CD4-positive, alpha-beta T cell treated with Interleukin-21 for 1 hour (primary cell): ENCODE measurements at regions not wholly inside any gene's neighbourhood (a gene's known extent, or its start where the extent isn't known, plus 50 kb on each side); places are given as distances from the start of the nearest gene placed in this dataset.
A peak's percentile ranks its signal among the peaks of the same experiment; 100 is the strongest.

Source experiments
- DNase-seq: peaks from one replicate; pipeline ENCODE4 v3.0.0-alpha.2; 2020

DNA sequence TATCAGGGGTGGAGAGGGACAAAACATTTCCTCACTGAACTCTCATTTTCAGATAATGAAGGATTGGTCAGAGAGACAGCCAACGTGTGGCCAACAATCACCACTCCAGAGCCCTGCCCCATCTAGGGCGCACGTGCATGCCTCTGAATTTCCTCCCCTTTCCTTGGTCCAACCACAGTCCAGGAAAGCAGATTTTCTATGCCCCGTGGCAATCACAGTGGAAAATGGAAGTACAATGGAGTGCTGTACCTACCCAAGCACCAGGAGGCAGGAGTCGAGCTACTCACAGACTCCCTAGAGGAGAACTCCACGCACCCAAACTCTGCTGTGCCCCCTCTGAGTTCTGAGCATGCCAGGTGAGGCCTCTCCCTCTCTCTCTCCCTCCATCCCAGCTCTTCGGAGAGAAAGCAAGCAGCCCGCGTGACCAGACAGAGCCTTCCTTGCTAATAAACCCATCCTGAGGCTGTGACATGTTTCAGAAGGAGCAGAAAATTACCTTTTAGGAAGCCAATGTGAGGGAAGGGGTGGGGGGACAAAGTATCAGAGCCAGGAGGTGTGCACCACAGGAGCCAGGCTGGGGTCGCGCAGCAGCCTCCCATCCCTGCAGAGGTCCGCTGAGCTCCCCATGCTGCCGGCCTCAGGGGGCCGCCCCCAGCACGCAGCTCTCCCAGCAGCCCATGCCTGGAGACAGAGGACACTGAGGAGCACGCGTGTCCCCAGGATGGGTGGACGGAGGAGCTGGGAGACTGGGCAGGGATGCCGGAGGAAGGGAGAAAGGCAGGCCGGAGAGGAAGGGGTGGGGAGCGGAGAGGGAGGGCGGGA lies 73.4 kb downstream of the PITPNM2 start:
- DNase-seq, result no peak

- DNase-seq, result peak; percentile 55
Measured at GRCh38 chr12:123076604-123077297, 74.1 kb downstream of the PITPNM2 start.

GRCh38 chr12:123075646-123076171 lies 75.2 kb downstream of the PITPNM2 start:
- DNase-seq, result peak; percentile 78

DNA sequence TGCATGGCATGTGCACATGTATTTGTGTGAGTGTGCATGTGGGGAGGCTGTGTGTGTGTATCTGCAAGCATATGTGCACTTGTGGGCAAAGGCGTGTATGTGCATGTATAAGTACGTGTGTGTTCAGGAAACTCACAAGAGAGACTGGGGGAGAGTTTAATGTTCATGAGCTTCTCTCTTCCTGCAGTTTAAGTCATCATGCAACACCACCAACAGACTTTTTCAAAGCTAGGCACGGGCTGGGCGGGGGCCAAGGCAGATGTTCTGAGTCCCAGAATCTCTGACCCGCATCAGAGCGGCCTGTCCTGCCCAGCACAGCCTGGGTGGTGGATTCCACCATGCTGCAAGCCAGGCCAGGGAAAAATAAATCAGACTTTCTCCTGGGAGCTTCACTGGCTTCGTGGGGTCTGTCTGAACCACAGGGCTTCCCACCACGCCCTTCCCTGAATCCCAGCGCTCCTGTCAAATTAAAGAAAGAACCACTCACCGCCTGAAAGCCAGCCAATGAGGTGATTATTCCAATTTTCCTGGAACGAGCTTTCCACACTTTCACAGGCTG lies 75.7 kb downstream of the PITPNM2 start:
- DNase-seq, result no peak

GRCh38 chr12:123073962-123074801 lies 76.7 kb downstream of the PITPNM2 start:
- no peak for DNase-seq

GRCh38 chr12:123073292-123073691 lies 77.6 kb downstream of the PITPNM2 start:
- DNase-seq, result no peak

DNA sequence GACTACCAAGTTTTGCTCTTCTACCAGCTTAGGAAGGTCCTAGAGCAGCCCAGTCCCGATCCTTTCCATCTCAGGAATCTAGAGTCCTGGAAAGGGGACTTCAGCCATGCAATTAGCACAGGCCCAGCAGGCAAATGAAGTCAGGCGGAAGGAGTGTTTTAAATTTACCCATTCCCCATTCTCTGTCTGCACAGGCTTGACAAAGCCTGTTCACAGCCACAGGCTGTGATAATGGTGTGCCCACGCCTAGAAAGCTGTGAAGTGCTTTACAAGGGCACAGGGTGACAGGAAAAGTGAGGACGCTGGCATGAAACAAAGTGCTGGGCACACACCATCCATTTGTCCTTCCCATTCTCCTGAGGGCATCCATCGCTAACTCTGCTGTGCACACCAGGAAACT lies 79.0 kb downstream of the PITPNM2 start:
- no peak for DNase-seq

DNA sequence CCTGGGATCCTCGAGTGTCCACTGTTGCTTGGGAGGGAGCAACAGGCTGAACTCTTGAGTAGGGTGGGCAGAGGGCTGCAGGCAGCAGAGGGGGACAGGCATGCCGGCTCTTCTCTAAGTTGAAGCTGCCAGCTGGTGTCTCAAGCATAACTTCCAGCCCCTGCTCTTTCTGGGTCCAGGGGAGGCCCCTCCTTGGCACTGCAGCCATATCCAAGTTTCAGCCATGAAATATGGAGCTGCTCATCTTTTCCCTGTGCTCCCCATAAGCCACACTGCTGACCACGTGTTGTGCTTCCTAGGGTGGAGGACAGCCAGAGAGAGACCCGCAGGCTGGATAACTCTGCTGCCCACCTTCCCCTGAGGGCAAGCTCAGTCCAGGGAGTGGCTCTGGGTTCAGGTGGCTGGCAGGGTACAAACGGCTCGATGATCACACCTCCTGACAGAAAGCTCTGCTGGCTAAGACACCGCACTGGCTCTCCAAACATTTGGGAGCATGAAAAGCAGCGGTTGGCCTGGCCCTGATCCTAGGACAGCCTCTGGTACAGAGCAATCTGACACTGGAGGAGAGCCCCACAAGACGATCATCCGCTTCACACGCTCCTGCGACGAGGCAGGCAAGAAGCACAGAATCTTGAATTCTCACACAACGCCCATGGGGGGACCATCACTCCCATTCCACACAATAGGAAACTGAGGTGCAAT lies 79.6 kb downstream of the PITPNM2 start:
- no peak for DNase-seq

- no peak for DNase-seq
Measured at GRCh38 chr12:123070267-123071081, 80.4 kb downstream of the PITPNM2 start.

- no peak for DNase-seq
Measured at GRCh38 chr12:123069436-123070266, 81.2 kb downstream of the PITPNM2 start.

GRCh38 chr12:123067654-123068053 lies 83.2 kb downstream of the PITPNM2 start:
- DNase-seq, result no peak

DNA sequence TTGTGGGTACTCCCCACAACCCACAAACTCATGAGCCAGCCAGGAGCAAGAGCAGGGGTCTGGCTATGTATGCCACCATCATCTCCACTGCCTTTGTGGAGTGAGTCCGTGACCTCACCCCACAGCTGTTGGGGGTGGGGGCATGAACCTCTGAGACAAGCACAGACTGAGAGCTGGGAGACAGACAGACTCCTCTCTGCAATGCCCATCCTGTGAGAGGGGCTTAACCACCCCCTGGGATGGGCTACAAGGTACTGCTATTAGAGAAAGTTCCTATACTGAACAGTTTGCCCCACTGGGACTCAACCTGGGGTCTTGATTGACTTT lies 84.5 kb downstream of the PITPNM2 start:
- DNase-seq, result no peak

- no peak for DNase-seq
Measured at GRCh38 chr12:123065676-123066383, 85.1 kb downstream of the PITPNM2 start.

- DNase-seq, result no peak
Measured at GRCh38 chr12:123064885-123065619, 84.6 kb downstream of the ARL6IP4 start.

DNA sequence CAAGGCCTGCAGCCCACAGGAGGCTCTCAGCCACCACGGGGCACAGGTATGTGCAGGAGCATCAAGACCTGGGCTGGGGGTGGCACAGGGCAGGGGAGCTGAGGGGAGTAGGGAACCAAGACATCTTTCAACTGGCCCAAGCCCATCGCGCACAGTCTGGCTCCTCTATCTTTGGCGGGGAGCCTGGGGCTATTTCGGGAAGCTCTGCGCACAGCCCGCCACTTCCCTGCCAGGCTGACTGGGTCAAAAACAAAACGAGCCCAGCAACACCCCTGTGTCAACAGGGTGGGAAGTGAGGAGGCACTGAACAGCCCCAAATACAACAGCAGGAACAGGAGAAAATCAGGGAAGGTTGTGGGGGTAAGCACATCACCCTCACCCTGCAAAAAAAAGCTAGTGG lies 83.9 kb downstream of the ARL6IP4 start:
- no peak for DNase-seq

DNA sequence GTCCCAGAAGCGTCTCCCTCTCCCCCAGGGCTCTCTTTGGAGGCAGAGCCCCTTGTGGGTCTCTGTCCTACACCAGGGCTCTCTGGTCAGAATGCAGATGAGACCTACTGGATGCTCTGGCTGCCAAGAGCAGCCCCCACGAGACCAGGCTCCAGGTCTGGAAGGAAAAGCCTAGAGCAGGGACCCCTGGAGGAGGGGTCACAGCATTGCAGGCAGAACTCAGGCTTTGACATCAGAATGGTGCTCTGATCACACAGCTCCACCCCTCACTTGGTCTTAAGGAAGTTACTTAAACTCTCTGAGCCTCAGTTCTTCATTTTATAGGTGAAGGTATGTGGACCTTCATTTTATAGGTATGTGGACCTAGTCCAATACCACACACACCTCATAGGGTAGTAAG lies 83.1 kb downstream of the ARL6IP4 start:
- no peak for DNase-seq

GRCh38 chr12:123062681-123063486 lies 82.4 kb downstream of the ARL6IP4 start:
- DNase-seq, result no peak
